ENCODE measurements at regions not wholly inside any gene's neighbourhood (a gene's known extent, or its start where the extent isn't known, plus 50 kb on each side); places are given as distances from the start of the nearest gene placed in this dataset.
A peak's percentile ranks its signal among the peaks of the same experiment; 100 is the strongest.

DNA sequence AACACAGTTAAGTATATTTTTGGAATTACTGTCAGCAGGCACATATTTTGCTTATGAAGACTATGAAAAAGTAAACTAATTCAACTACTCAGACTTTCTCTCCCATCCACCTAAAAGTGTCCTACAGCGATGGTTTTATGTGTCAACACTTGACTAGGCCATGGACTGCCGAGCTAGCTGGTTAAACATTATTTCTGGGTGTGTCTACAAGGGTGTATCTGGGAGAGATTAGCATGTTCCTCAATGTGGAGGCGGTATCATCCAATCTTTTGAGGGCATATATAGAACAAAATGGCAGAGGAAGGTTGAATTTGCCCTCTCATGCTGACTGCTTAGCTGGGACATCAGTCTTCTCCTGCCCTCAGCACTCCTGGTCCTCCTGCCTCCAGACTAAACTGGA is 82.7 kb upstream of the CDYL2 start:
- TF ChIP-seq CTCF (IDR thresholded peaks at IDR 0.05): no peak
- peak in 1 of 3 donors; percentile 15 for TF ChIP-seq POLR2AphosphoS5 (IDR thresholded peaks at IDR 0.05)
- no peak for TF ChIP-seq POLR2A (IDR thresholded peaks at IDR 0.05)
